HEK293 (cell line): ENCODE measurements at regions not wholly inside any gene's neighbourhood (a gene's known extent, or its start where the extent isn't known, plus 50 kb on each side); places are given as distances from the start of the nearest gene placed in this dataset.

Source experiments
- CTCF ChIA-PET: fragments of 350-600 bp; formaldehyde crosslinking; extraction: SDS; loops from one replicate; lab custom pipeline; 2021; ENCODE audit warnings: antibody characterized with exemption; lab: Yijun Ruan, JAX
- POLR2A ChIA-PET: fragments of 300-600 bp; formaldehyde crosslinking; extraction: SDS; loops from one replicate; lab custom pipeline; 2020; ENCODE audit warnings: antibody characterized with exemption, inconsistent platforms; lab: Yijun Ruan, JAX
- H3K27ac ChIP-seq: fragments of 200-500 bp; sonication (Bioruptor generic); 2 replicates; pipeline ENCODE4 v1.5.1; 2014; ENCODE audit warnings: low read depth, low read length, control low read depth, inconsistent platforms; ENCODE audit errors: extremely low read depth
- H3K36me3 ChIP-seq, 2 experiments: fragments of 200-500 bp in 1 of 2; sonication (Bioruptor generic) in 1 of 2; 1 replicate in 1 of 2; 2 replicates in 1 of 2; pipeline ENCODE4 v1.5.1; 2014 to 2017; ENCODE audit warnings: inconsistent platforms in 2 of 2, low read length in 2 of 2; ENCODE audit not compliant: control insufficient read depth in 2 of 2, insufficient read depth in 1 of 2
- H3K4me1 ChIP-seq: fragments of 200-500 bp; sonication (Bioruptor generic); 2 replicates; pipeline ENCODE4 v1.5.1; 2014; ENCODE audit warnings: mild to moderate bottlenecking, low read length, inconsistent platforms; ENCODE audit not compliant: control insufficient read depth, insufficient read depth
- H3K4me3 ChIP-seq: 2 replicates; pipeline ENCODE4 v1.5.1; 2011; ENCODE audit warnings: low read depth, mild to moderate bottlenecking, control low read depth, low read length, moderate library complexity
- H3K9me3 ChIP-seq: fragments of 200-500 bp; sonication (Bioruptor generic); 2 replicates; pipeline ENCODE4 v1.5.1; 2014; ENCODE audit warnings: low read depth, low read length, inconsistent platforms; ENCODE audit not compliant: control insufficient read depth, insufficient read depth
- BCL11A ChIP-seq: fragments of 450-650 bp; formaldehyde crosslinking; IDR thresholded peaks from 2 replicates; pipeline ENCODE4 v1.5.1; 2016; ENCODE audit warnings: low read depth, missing biosample characterization, missing genetic modification characterization
- GLI4 ChIP-seq: fragments of 450-650 bp; formaldehyde crosslinking; IDR thresholded peaks from 2 replicates; pipeline ENCODE4 v1.5.1; 2016; ENCODE audit warnings: missing biosample characterization, missing genetic modification characterization
- HOXD13 ChIP-seq: sonication (generic); formaldehyde crosslinking; IDR thresholded peaks from 2 replicates; pipeline ENCODE4 v1.8.0; 2022; ENCODE audit warnings: missing genetic modification reagents, borderline replicate concordance
- INSM2 ChIP-seq: fragments of 450-650 bp; formaldehyde crosslinking; IDR thresholded peaks from 2 replicates; pipeline ENCODE4 v1.5.1; 2016; ENCODE audit warnings: missing biosample characterization, missing genetic modification characterization
- MZF1 ChIP-seq: fragments of 450-650 bp; formaldehyde crosslinking; IDR thresholded peaks from 2 replicates; pipeline ENCODE4 v1.5.1; 2017; ENCODE audit warnings: missing biosample characterization, missing genetic modification characterization, borderline replicate concordance
- SCRT1 ChIP-seq: fragments of 450-650 bp; formaldehyde crosslinking; IDR thresholded peaks from 2 replicates; pipeline ENCODE4 v1.5.1; 2016; ENCODE audit warnings: missing biosample characterization, missing genetic modification characterization, borderline replicate concordance
- SCRT2 ChIP-seq: fragments of 450-650 bp; formaldehyde crosslinking; IDR thresholded peaks from 2 replicates; pipeline ENCODE4 v1.5.1; 2016; ENCODE audit warnings: missing biosample characterization, missing genetic modification characterization
- SETDB1 ChIP-seq: IDR thresholded peaks from one replicate; pipeline ENCODE4 v1.6.1; 2017; ENCODE audit warnings: mild to moderate bottlenecking, low read length, moderate library complexity, mixed read lengths; ENCODE audit not compliant: insufficient read length
- TRIM28 ChIP-seq: IDR thresholded peaks from 2 replicates; pipeline ENCODE4 v1.6.1; 2011; ENCODE audit warnings: low read length, control low read depth, borderline replicate concordance
- ZBTB1 ChIP-seq: fragments of 450-650 bp; formaldehyde crosslinking; IDR thresholded peaks from 2 replicates; pipeline ENCODE4 v1.5.1; 2016; ENCODE audit warnings: missing biosample characterization, missing genetic modification characterization
- ZBTB20 ChIP-seq: fragments of 450-650 bp; formaldehyde crosslinking; IDR thresholded peaks from 2 replicates; pipeline ENCODE4 v1.5.1; 2016; ENCODE audit warnings: missing biosample characterization, missing genetic modification characterization
- ZNF169 ChIP-seq: fragments of 450-650 bp; formaldehyde crosslinking; IDR thresholded peaks from 2 replicates; pipeline ENCODE4 v1.5.1; 2016; ENCODE audit warnings: missing biosample characterization, missing genetic modification characterization
- ZNF324 ChIP-seq: fragments of 450-650 bp; formaldehyde crosslinking; IDR thresholded peaks from 2 replicates; pipeline ENCODE4 v1.5.1; 2016; ENCODE audit warnings: missing biosample characterization, missing genetic modification characterization
- ZNF366 ChIP-seq: fragments of 450-650 bp; formaldehyde crosslinking; conservative IDR thresholded peaks from 2 replicates; pipeline ENCODE4 v1.5.1; 2016; ENCODE audit warnings: missing biosample characterization, missing genetic modification characterization
- ZNF670 ChIP-seq: fragments of 450-650 bp; formaldehyde crosslinking; IDR thresholded peaks from 2 replicates; pipeline ENCODE4 v1.5.1; 2016; ENCODE audit warnings: missing biosample characterization, missing genetic modification characterization, low read depth
- ZNF701 ChIP-seq: fragments of 450-650 bp; formaldehyde crosslinking; IDR thresholded peaks from 2 replicates; pipeline ENCODE4 v1.5.1; 2016; ENCODE audit warnings: missing biosample characterization, missing genetic modification characterization
- ZNF776 ChIP-seq: fragments of 450-650 bp; formaldehyde crosslinking; IDR thresholded peaks from 2 replicates; pipeline ENCODE4 v1.5.0; 2017; ENCODE audit warnings: missing biosample characterization, missing genetic modification characterization, borderline replicate concordance
- ZSCAN16 ChIP-seq: fragments of 450-650 bp; formaldehyde crosslinking; IDR thresholded peaks from 2 replicates; pipeline ENCODE4 v1.5.1; 2016; ENCODE audit warnings: missing biosample characterization, missing genetic modification characterization
- ZSCAN5A ChIP-seq: fragments of 450-650 bp; formaldehyde crosslinking; IDR thresholded peaks from 2 replicates; pipeline ENCODE4 v1.5.1; 2016; ENCODE audit warnings: missing biosample characterization, missing genetic modification characterization
- TF ChIP-seq, protein P1 (sequence below): fragments of 450-650 bp; formaldehyde crosslinking; IDR thresholded peaks from 2 replicates; pipeline ENCODE4 v1.5.1; 2017; ENCODE audit warnings: missing biosample characterization, missing genetic modification characterization
- TF ChIP-seq, protein P2 (sequence below): fragments of 450-650 bp; IDR thresholded peaks from 2 replicates; pipeline ENCODE4 v1.5.1; 2018; ENCODE audit warnings: missing biosample characterization, mild to moderate bottlenecking, missing genetic modification characterization
- TF ChIP-seq, protein P3 (sequence below): fragments of 450-650 bp; formaldehyde crosslinking; IDR thresholded peaks from 2 replicates; pipeline ENCODE4 v1.5.1; 2017; ENCODE audit warnings: missing biosample characterization, missing genetic modification characterization
- TF ChIP-seq, protein P4 (sequence below): fragments of 450-650 bp; formaldehyde crosslinking; IDR thresholded peaks from 2 replicates; pipeline ENCODE4 v1.5.1; 2017; ENCODE audit warnings: missing biosample characterization, missing genetic modification characterization
- TF ChIP-seq, protein P5 (sequence below): fragments of 450-650 bp; formaldehyde crosslinking; IDR thresholded peaks from 2 replicates; pipeline ENCODE4 v1.5.1; 2016; ENCODE audit warnings: missing biosample characterization, missing genetic modification characterization, borderline replicate concordance

- Histone ChIP-seq H3K9me3 (no peaks in the 10 kb centered on the region), H3K4me1 (no peaks in the 10 kb centered on the region), H3K36me3 (no peaks in the 10 kb centered on the region), H3K27ac (no peak overlapping the region)
- CTCF ChIA-PET, result interaction anchor here (1.6 kb wide), 1 partner anchor 9 kb away, joined by 3 read pairs; no protein-coding TSS in a partner anchor
- POLR2A ChIA-PET, result no interaction called here
- no peak for TF ChIP-seq SCRT1 (tag by site-specific recombination)
- no peak for TF ChIP-seq INSM2 (tag by site-specific recombination)
- TF ChIP-seq GLI4, result no peak
- no peak for TF ChIP-seq ZNF701 (tag by site-specific recombination)
- TF ChIP-seq ZNF366, result no peak
- no peak for TF ChIP-seq ZNF670 (tag by site-specific recombination)
- TF ChIP-seq, protein P1, sequence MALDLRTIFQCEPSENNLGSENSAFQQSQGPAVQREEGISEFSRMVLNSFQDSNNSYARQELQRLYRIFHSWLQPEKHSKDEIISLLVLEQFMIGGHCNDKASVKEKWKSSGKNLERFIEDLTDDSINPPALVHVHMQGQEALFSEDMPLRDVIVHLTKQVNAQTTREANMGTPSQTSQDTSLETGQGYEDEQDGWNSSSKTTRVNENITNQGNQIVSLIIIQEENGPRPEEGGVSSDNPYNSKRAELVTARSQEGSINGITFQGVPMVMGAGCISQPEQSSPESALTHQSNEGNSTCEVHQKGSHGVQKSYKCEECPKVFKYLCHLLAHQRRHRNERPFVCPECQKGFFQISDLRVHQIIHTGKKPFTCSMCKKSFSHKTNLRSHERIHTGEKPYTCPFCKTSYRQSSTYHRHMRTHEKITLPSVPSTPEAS, result no peak
- no peak for TF ChIP-seq ZBTB1 (tag by site-specific recombination)
- no peak for TF ChIP-seq ZNF776 (tag by site-specific recombination)
- TF ChIP-seq TRIM28, result no peak
- TF ChIP-seq, protein P2, sequence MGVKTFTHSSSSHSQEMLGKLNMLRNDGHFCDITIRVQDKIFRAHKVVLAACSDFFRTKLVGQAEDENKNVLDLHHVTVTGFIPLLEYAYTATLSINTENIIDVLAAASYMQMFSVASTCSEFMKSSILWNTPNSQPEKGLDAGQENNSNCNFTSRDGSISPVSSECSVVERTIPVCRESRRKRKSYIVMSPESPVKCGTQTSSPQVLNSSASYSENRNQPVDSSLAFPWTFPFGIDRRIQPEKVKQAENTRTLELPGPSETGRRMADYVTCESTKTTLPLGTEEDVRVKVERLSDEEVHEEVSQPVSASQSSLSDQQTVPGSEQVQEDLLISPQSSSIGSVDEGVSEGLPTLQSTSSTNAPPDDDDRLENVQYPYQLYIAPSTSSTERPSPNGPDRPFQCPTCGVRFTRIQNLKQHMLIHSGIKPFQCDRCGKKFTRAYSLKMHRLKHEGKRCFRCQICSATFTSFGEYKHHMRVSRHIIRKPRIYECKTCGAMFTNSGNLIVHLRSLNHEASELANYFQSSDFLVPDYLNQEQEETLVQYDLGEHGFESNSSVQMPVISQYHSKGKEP (tag by site-specific recombination), result no peak
- TF ChIP-seq, protein P3, sequence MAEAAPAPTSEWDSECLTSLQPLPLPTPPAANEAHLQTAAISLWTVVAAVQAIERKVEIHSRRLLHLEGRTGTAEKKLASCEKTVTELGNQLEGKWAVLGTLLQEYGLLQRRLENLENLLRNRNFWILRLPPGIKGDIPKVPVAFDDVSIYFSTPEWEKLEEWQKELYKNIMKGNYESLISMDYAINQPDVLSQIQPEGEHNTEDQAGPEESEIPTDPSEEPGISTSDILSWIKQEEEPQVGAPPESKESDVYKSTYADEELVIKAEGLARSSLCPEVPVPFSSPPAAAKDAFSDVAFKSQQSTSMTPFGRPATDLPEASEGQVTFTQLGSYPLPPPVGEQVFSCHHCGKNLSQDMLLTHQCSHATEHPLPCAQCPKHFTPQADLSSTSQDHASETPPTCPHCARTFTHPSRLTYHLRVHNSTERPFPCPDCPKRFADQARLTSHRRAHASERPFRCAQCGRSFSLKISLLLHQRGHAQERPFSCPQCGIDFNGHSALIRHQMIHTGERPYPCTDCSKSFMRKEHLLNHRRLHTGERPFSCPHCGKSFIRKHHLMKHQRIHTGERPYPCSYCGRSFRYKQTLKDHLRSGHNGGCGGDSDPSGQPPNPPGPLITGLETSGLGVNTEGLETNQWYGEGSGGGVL (tag by site-specific recombination), result no peak
- TF ChIP-seq HOXD13 (CRISPR knock-in tag), result no peak
- TF ChIP-seq ZSCAN16 (tag by site-specific recombination), result no peak
- TF ChIP-seq, all 188 proteins: peak for 0
- no peak overlapping the region for H3K4me3 ChIP-seq
Measured at GRCh38 chr4:104073229-104073628, 353.4 kb upstream of the TACR3 start.

- no peaks in the 10 kb centered on the region for H3K4me1 ChIP-seq
- no peak overlapping the region for H3K4me3 ChIP-seq
- H3K36me3 ChIP-seq, result no peaks in the 10 kb centered on the region
- no peak overlapping the region for H3K27ac ChIP-seq
- POLR2A ChIA-PET, result no interaction called here
- CTCF ChIA-PET, result no interaction called here
- H3K9me3 ChIP-seq, result no peaks in the 10 kb centered on the region
- TF ChIP-seq SETDB1, result no peak
- no peak for TF ChIP-seq ZNF169
- TF ChIP-seq, protein P4, sequence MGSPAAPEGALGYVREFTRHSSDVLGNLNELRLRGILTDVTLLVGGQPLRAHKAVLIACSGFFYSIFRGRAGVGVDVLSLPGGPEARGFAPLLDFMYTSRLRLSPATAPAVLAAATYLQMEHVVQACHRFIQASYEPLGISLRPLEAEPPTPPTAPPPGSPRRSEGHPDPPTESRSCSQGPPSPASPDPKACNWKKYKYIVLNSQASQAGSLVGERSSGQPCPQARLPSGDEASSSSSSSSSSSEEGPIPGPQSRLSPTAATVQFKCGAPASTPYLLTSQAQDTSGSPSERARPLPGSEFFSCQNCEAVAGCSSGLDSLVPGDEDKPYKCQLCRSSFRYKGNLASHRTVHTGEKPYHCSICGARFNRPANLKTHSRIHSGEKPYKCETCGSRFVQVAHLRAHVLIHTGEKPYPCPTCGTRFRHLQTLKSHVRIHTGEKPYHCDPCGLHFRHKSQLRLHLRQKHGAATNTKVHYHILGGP (tag by site-specific recombination), result no peak
- no peak for TF ChIP-seq SCRT2 (tag by site-specific recombination)
- no peak for TF ChIP-seq MZF1
- TF ChIP-seq ZNF324 (tag by site-specific recombination), result no peak
- no peak for TF ChIP-seq ZBTB20
- TF ChIP-seq BCL11A (tag by site-specific recombination), result no peak
- no peak for TF ChIP-seq ZSCAN5A (tag by site-specific recombination)
- TF ChIP-seq, protein P5, sequence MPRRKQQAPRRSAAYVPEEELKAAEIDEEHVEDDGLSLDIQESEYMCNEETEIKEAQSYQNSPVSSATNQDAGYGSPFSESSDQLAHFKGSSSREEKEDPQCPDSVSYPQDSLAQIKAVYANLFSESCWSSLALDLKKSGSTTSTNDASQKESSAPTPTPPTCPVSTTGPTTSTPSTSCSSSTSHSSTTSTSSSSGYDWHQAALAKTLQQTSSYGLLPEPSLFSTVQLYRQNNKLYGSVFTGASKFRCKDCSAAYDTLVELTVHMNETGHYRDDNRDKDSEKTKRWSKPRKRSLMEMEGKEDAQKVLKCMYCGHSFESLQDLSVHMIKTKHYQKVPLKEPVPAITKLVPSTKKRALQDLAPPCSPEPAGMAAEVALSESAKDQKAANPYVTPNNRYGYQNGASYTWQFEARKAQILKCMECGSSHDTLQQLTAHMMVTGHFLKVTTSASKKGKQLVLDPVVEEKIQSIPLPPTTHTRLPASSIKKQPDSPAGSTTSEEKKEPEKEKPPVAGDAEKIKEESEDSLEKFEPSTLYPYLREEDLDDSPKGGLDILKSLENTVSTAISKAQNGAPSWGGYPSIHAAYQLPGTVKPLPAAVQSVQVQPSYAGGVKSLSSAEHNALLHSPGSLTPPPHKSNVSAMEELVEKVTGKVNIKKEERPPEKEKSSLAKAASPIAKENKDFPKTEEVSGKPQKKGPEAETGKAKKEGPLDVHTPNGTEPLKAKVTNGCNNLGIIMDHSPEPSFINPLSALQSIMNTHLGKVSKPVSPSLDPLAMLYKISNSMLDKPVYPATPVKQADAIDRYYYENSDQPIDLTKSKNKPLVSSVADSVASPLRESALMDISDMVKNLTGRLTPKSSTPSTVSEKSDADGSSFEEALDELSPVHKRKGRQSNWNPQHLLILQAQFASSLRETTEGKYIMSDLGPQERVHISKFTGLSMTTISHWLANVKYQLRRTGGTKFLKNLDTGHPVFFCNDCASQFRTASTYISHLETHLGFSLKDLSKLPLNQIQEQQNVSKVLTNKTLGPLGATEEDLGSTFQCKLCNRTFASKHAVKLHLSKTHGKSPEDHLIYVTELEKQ (tag by site-specific recombination), result no peak
Measured at GRCh38 chr4:104066533-104066932, 346.7 kb upstream of the TACR3 start.
